ENCODE measurements at regions not wholly inside any gene's neighbourhood (a gene's known extent, or its start where the extent isn't known, plus 50 kb on each side); places are given as distances from the start of the nearest gene placed in this dataset.

DNA sequence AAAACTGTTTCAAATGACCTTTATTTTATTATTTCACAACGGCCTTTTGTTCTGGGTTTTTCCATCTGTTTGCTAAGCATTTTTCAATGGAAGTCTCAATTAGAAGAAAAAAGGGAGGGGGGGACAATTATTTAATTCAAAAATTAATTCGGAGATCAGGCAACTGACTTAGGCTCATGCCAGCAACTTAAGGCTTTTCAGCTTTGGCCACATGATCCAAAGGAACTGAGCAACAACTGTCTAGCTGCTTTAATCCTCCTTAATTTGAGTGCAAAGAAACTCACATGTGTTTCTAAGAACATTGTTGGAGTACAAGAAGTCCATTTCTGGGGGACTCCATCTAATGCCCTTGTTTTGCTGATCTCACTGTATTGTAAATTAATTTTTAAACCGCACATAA is 188.0 kb downstream of the EXOC5 start:
- ChIA-PET POLR2A (no interaction called here), CTCF (no interaction called here)
- Histone ChIP-seq H3K9me1 (replicated peaks; ENCODE audit: control insufficient read depth, extremely low read depth, insufficient read depth, low read length) (no peaks in the 10 kb centered on the region), H3K4me1 (ENCODE audit: control insufficient read depth, extremely low read depth, insufficient read depth, low read length) (no peaks in the 10 kb centered on the region), H3K27ac (ENCODE audit: insufficient read depth, low read depth, low read length) (no peak overlapping the region), H3K36me3 (ENCODE audit: control insufficient read depth in 2 of 2, extremely low read depth in 1 of 2, insufficient read depth in 2 of 2, low read length in 2 of 2) (no peaks in the 10 kb centered on the region), H3K4me3 (replicated peaks in 1 of 3; ENCODE audit: insufficient read depth in 1 of 3, low read depth in 1 of 3, low read length in 3 of 3) (no peak overlapping the region), H2AFZ (ENCODE audit: low read depth, low read length) (no peak overlapping the region), H3K9me3 (replicated peaks; ENCODE audit: control insufficient read depth, insufficient read depth, low read length) (no peaks in the 10 kb centered on the region), H3K9ac (replicated peaks; ENCODE audit: extremely low read depth, insufficient read depth, low read length) (no peak overlapping the region), H3K27me3 (ENCODE audit: control insufficient read depth in 2 of 2, insufficient read depth in 2 of 2, low read length in 2 of 2) (peaks cover 0 to 2% of the 10 kb centered on the region in 2 experiments), H3K79me2 (ENCODE audit: control insufficient read depth, insufficient read depth, low read length) (no peaks in the 10 kb centered on the region), H3K4me2 (ENCODE audit: insufficient read depth, low read length) (no peak overlapping the region), H4K20me1 (replicated peaks; ENCODE audit: control insufficient read depth, extremely low read depth, insufficient read depth, low read length) (no peaks in the 10 kb centered on the region)
- dilution Hi-C loops (cut with MboI; ENCODE audit: extremely low pct_ligation_motif_present, low sequenced_read_pairs) (no loop called here), intact Hi-C loops (cut with micrococcal nuclease) (no loop called here)
- DNase-seq (ENCODE audit: low read depth, low spot score): no peak
- FAIRE-seq: no peak
- TF ChIP-seq FOS (IDR thresholded peaks at IDR 0.05; ENCODE audit: borderline replicate concordance, insufficient read depth, low read length) (no peak), GATA2 (IDR thresholded peaks at IDR 0.05; ENCODE audit: insufficient read depth, insufficient read length, low read depth, low read length) (no peak), CTCF (IDR thresholded peaks at IDR 0.05; ENCODE audit: extremely low read depth in 1 of 2, insufficient read depth in 1 of 2, low read depth in 1 of 2, low read length in 2 of 2) (no peak), POLR2A (IDR thresholded peaks at IDR 0.05; ENCODE audit: low read depth, low read length) (no peak), MYC (IDR thresholded peaks at IDR 0.05; ENCODE audit: low read depth, low read length) (no peak), POLR2AphosphoS5 (IDR thresholded peaks at IDR 0.05; ENCODE audit: insufficient read depth, low read depth, low read length) (no peak), EZH2 (IDR thresholded peaks at IDR 0.05; ENCODE audit: borderline replicate concordance, low read depth, low read length, severe bottlenecking) (no peak), JUN (IDR thresholded peaks at IDR 0.05; ENCODE audit: borderline replicate concordance, insufficient read depth, insufficient read length, low read depth) (no peak)
- TF ChIP-seq, protein P1, sequence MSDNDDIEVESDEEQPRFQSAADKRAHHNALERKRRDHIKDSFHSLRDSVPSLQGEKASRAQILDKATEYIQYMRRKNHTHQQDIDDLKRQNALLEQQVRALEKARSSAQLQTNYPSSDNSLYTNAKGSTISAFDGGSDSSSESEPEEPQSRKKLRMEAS (IDR thresholded peaks at IDR 0.05; ENCODE audit: insufficient read depth, insufficient read length): no peak
- BruUV-seq (replicated peaks): no TSS peak
